GM21528 (cell line): ENCODE measurements at regions not wholly inside any gene's neighbourhood (a gene's known extent, or its start where the extent isn't known, plus 50 kb on each side); places are given as distances from the start of the nearest gene placed in this dataset.

Experiments
- ATAC-seq: cut with Tn5 transposase; IDR thresholded peaks from one replicate; pipeline ENCODE4 v1.9.1; 2021; ENCODE audit warnings: mild to moderate bottlenecking, moderate library complexity; ENCODE audit not compliant: unreplicated experiment, low FRiP score

GRCh38 chr16:85367485-85367884 is 245.6 kb upstream of the GSE1 start:
- no peak for ATAC-seq

GRCh38 chr16:85369060-85369459 is 244.1 kb upstream of the GSE1 start:
- ATAC-seq: no peak

- ATAC-seq: no peak
Measured at GRCh38 chr16:85369741-85370528, 243.2 kb upstream of the GSE1 start.

GRCh38 chr16:85370543-85370880 is 242.6 kb upstream of the GSE1 start:
- ATAC-seq: no peak

- ATAC-seq: no peak
Measured at GRCh38 chr16:85370881-85371651, 242.1 kb upstream of the GSE1 start.

- no peak for ATAC-seq
Measured at GRCh38 chr16:85371948-85372347, 241.2 kb upstream of the GSE1 start.

- no peak for ATAC-seq
Measured at GRCh38 chr16:85372627-85373372, 240.3 kb upstream of the GSE1 start.

GRCh38 chr16:85373741-85374570 is 239.2 kb upstream of the GSE1 start:
- ATAC-seq: no peak

- no peak for ATAC-seq
Measured at GRCh38 chr16:85374571-85374872, 238.6 kb upstream of the GSE1 start.

GRCh38 chr16:85375282-85375681 is 237.8 kb upstream of the GSE1 start:
- ATAC-seq: no peak

GRCh38 chr16:85376292-85377095 is 236.6 kb upstream of the GSE1 start:
- no peak for ATAC-seq

- ATAC-seq: no peak
Measured at GRCh38 chr16:85377388-85378144, 235.6 kb upstream of the GSE1 start.

- no peak for ATAC-seq
Measured at GRCh38 chr16:85378145-85379040, 234.7 kb upstream of the GSE1 start.

- ATAC-seq: no peak
Measured at GRCh38 chr16:85379041-85380001, 233.8 kb upstream of the GSE1 start.

- ATAC-seq: no peak
Measured at GRCh38 chr16:85380002-85380395, 233.1 kb upstream of the GSE1 start.

GRCh38 chr16:85380905-85381737 is 232.0 kb upstream of the GSE1 start:
- no peak for ATAC-seq
